A673 (cell line): ENCODE measurements at regions not wholly inside any gene's neighbourhood (a gene's known extent, or its start where the extent isn't known, plus 50 kb on each side); places are given as distances from the start of the nearest gene placed in this dataset.

Experiments used
- EZH2 ChIP-seq: fragments of 200-600 bp; sonication (generic); IDR thresholded peaks from 2 replicates; pipeline ENCODE4 v1.6.1; 2017; ENCODE audit warnings: borderline replicate concordance, low read depth, mild to moderate bottlenecking, mixed read lengths, antibody characterized with exemption, low read length; ENCODE audit not compliant: poor library complexity, severe bottlenecking
- TF ChIP-seq, protein P1 (sequence below): fragments of 300-800, 200-600 bp; sonication (generic); conservative IDR thresholded peaks from 2 replicates; pipeline ENCODE4 v1.5.1; 2017; ENCODE audit warnings: low read depth, mild to moderate bottlenecking, antibody characterized with exemption, low read length, moderate library complexity, mixed read lengths

DNA sequence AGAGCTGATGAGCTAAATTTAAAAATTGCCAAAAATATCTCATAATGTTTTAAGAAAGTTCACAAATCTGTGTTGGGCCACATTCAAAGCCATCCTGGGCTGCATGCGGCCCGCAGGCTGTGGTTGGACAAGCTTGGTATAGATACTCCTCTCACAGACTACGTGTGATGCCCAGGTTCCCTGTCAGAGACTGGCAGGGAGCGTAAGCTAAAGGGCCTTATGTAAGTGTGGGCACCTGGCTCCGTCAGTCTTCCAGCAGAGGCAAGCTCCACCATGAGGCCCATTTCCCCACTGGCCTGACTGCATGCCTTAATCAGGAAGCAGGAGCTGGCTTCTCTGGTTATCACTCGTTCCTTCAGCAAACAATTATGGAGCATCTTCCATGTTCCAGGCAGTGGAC lies 200.2 kb downstream of the FOXO1 start:
- TF ChIP-seq EZH2, result no peak
- TF ChIP-seq, protein P1, sequence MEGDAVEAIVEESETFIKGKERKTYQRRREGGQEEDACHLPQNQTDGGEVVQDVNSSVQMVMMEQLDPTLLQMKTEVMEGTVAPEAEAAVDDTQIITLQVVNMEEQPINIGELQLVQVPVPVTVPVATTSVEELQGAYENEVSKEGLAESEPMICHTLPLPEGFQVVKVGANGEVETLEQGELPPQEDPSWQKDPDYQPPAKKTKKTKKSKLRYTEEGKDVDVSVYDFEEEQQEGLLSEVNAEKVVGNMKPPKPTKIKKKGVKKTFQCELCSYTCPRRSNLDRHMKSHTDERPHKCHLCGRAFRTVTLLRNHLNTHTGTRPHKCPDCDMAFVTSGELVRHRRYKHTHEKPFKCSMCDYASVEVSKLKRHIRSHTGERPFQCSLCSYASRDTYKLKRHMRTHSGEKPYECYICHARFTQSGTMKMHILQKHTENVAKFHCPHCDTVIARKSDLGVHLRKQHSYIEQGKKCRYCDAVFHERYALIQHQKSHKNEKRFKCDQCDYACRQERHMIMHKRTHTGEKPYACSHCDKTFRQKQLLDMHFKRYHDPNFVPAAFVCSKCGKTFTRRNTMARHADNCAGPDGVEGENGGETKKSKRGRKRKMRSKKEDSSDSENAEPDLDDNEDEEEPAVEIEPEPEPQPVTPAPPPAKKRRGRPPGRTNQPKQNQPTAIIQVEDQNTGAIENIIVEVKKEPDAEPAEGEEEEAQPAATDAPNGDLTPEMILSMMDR, result no peak
